HG02870 (cell line): ENCODE measurements at regions not wholly inside any gene's neighbourhood (a gene's known extent, or its start where the extent isn't known, plus 50 kb on each side); places are given as distances from the start of the nearest gene placed in this dataset.

Experiments used
- ATAC-seq: cut with Tn5 transposase; IDR thresholded peaks from one replicate; pipeline ENCODE4 v1.9.1; 2021; ENCODE audit warnings: mild to moderate bottlenecking, moderate library complexity; ENCODE audit not compliant: unreplicated experiment

GRCh38 chr12:115474539-115475353 is 790.8 kb upstream of the TBX3 start:
- ATAC-seq: no peak

GRCh38 chr12:115473257-115473956 is 789.4 kb upstream of the TBX3 start:
- no peak for ATAC-seq

- no peak for ATAC-seq
These were observed 788.9 kb upstream of the TBX3 start for GRCh38 chr12:115472852-115473251.

- no peak for ATAC-seq
These were observed 787.0 kb upstream of the TBX3 start for GRCh38 chr12:115470977-115471376.

- no peak for ATAC-seq
These were observed 786.6 kb upstream of the TBX3 start for GRCh38 chr12:115470526-115470925.

GRCh38 chr12:115468087-115468510 is 784.1 kb upstream of the TBX3 start:
- no peak for ATAC-seq

GRCh38 chr12:115467531-115467930 is 783.6 kb upstream of the TBX3 start:
- no peak for ATAC-seq

GRCh38 chr12:115466076-115466475 is 782.1 kb upstream of the TBX3 start:
- ATAC-seq: no peak

GRCh38 chr12:115464661-115465060 is 780.7 kb upstream of the TBX3 start:
- no peak for ATAC-seq

GRCh38 chr12:115464111-115464581 is 780.2 kb upstream of the TBX3 start:
- ATAC-seq: no peak

GRCh38 chr12:115461401-115461800 is 777.4 kb upstream of the TBX3 start:
- ATAC-seq: no peak

- ATAC-seq: no peak
These were observed 773.8 kb upstream of the TBX3 start for GRCh38 chr12:115457798-115458197.

GRCh38 chr12:115456946-115457689 is 773.1 kb upstream of the TBX3 start:
- no peak for ATAC-seq

GRCh38 chr12:115455268-115455681 is 771.3 kb upstream of the TBX3 start:
- ATAC-seq: no peak

GRCh38 chr12:115452751-115453281 is 768.8 kb upstream of the TBX3 start:
- ATAC-seq: no peak

- no peak for ATAC-seq
These were observed 768.1 kb upstream of the TBX3 start for GRCh38 chr12:115451780-115452736.

- ATAC-seq: no peak
These were observed 767.3 kb upstream of the TBX3 start for GRCh38 chr12:115451151-115451779.

GRCh38 chr12:115450710-115451109 is 766.7 kb upstream of the TBX3 start:
- no peak for ATAC-seq

- no peak for ATAC-seq
These were observed 766.0 kb upstream of the TBX3 start for GRCh38 chr12:115450017-115450416.

GRCh38 chr12:115449526-115449925 is 765.6 kb upstream of the TBX3 start:
- no peak for ATAC-seq
